ENCODE measurements at regions not wholly inside any gene's neighbourhood (a gene's known extent, or its start where the extent isn't known, plus 50 kb on each side); places are given as distances from the start of the nearest gene placed in this dataset.

- TF ChIP-seq CTCF (IDR thresholded peaks at IDR 0.05; ENCODE audit: control extremely low read depth in 1 of 3, insufficient read depth in 1 of 3, low read depth in 1 of 3, low read length in 3 of 3): no peak
- no peak for TF ChIP-seq RAD21 (IDR thresholded peaks at IDR 0.05 in 1 of 2, conservative IDR thresholded peaks at IDR 0.05 in 1 of 2; ENCODE audit: low read depth in 2 of 2, low read length in 2 of 2)
- no peak for TF ChIP-seq BACH1 (IDR thresholded peaks at IDR 0.05; ENCODE audit: low read length)
- TF ChIP-seq GABPA (IDR thresholded peaks at IDR 0.05; ENCODE audit: borderline replicate concordance, insufficient read depth, low read length): no peak
- TF ChIP-seq PHF8 (conservative IDR thresholded peaks at IDR 0.05; ENCODE audit: low read depth, low read length): no peak
- TF ChIP-seq BRCA1 (IDR thresholded peaks at IDR 0.05; ENCODE audit: low read depth, low read length): no peak
- TF ChIP-seq KDM4A (IDR thresholded peaks at IDR 0.05; ENCODE audit: low read depth, low read length, severe bottlenecking): no peak
Observed at GRCh38 chr3:152084441-152085158, 184.1 kb upstream of the MBNL1 start (continued).
